HG02885 (cell line): ENCODE measurements at regions not wholly inside any gene's neighbourhood (a gene's known extent, or its start where the extent isn't known, plus 50 kb on each side); places are given as distances from the start of the nearest gene placed in this dataset.

Experiments used
- ATAC-seq: cut with Tn5 transposase; IDR thresholded peaks from one replicate; pipeline ENCODE4 v1.9.1; 2021; ENCODE audit warnings: mild to moderate bottlenecking; ENCODE audit not compliant: unreplicated experiment, poor library complexity

DNA sequence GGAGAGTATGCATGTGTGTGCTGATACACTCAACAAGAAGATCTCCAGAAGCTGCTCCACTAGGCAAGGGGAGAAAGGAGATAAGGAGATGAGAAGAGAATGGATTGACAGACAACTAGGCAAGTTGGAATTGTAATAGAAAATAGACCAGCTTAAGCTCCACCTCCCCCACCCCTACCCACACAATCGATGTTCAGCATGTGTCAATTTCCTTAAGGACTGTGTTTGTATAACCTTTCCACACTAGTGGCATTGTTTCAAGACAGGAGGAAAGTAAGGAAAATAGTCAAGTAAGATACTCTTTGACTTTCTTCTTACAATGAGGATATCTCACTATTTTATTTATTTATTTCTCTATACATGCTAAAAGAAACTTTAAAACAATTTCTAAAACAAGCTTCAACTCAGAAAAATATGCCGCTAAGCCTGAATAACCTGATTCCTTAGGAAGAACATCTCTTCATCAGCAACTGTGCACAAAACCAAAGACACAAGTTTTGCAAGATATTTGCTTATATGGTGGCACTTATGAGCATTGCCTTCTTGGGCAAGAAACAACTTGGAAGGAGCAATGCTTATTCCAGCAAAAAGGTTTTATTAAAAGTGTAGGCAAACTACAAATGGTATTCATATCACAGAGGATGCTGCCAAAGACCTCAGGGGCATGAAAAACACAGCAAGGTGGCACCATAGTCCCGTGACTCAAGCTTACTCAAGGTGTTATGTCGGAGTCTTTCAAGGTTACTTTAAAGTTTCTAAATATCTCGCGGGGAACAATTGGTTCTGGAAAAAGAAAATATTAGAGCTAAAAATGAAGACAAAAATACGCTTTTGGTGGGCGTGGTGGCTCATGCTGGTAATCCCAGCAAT lies 249.1 kb downstream of the COL12A1 start:
- ATAC-seq, result no peak

DNA sequence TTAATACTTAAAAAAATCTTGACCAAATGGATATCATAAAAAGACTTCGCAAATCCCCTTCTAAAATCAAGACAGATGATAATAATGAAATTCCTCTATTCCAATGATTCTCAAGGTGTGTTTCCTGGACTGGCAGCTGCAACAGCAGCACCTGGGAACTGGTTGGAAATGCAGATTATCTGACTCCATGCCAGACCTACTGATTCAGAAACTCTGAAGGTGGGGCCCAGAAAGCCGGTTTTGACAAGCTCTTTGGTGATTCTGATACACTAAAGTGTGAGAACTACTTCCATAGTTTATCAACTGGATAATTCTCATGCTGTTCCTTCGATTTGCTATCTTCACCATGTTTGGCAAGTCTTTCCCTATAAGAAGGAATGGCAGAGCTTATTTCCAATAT lies 252.1 kb downstream of the COL12A1 start:
- no peak for ATAC-seq

DNA sequence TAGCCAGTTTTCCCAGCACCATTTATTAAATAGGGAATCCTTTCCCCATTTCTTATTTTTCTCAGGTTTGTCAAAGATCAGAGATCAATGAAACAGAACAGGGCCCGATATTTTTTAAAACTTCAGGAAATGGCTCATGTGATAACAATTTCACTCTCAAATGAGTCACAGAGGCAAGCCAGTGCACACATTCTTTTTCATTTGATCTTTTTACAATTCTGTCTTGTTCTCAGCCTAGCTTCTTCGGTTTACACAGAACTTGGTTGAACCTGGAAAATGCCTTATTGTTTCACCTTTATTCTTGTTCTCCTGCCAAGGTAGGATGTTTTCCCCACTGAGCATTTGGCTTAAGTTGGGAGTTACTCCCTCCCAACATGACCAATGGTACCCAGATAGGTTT lies 258.9 kb downstream of the COL12A1 start:
- ATAC-seq, result no peak

DNA sequence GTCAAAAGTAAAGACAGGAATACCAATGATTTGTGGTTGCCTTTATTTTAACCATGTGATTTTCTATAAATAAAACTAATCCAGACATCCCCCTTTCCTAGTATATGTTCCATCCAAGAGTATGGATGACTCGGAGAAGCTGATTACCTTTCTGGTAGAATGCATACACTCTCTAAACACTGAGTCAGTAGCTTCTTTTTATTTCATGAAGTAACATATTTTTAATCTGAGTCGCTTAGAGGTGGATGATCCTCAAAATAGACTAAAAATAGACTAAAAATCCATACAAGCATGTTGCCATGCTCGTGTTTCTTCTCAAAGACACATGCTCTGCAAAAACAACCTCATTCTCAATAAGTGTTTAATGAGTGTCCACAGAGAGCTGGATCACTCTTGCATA lies 263.7 kb downstream of the COL12A1 start:
- no peak for ATAC-seq

DNA sequence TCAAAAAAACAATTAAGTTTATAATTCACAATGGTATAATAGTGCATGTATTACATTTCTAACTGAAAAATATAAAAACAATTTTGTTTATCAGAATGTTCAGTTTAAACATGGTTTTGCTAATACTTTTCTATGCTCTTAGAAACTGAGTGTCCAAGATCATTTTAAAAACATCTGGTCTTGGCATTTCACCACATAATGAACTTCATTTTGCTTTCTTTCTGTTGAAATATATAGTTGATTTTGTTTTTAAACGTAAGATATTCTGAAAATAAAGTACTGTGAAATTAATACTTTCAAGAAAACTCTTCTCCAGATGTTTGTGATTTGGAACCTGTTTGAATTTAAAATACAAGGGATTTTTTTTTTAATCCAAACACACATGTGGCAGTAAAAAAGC lies 264.4 kb downstream of the COL12A1 start:
- no peak for ATAC-seq

DNA sequence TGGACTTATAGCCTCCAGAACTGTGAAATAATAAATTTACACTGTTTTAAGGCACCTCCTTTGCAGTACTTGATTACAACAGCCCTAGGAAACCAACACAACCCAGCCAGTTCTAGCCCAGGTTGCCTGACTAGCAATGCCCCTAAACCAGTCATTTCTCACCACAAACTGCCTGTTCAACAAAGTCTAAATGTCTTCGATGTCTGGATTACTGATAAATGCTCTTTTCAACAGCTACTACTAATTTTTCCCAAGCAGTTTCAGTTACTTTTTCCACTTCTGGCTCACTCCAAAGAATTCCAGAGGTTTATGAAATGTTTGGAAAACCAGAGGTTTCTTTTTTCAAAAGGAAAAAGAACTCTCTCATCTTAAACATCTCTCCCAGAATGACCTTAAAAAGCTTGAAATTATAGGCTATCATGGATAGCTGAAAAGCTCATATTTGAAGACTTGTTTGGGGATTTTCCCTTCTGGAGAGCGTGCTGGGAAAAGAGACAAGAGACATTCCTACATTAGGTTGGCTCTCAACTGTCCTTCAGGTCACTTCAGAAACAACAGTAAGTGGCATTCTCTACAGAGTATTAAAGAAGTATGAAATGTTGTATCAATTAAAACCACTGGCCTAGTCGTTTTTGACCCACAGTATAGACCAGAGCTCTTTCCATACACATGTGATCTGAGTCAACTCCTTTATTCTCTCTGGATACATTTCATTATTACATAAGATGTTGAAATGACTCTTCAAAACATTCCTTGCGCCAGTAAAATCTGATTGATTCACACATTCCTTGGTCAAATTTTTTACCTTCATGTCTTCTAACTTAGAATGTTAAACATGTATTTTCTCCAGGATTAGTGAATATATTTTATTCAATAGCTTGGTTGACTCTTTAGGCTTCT lies 265.9 kb downstream of the COL12A1 start:
- ATAC-seq, result no peak

DNA sequence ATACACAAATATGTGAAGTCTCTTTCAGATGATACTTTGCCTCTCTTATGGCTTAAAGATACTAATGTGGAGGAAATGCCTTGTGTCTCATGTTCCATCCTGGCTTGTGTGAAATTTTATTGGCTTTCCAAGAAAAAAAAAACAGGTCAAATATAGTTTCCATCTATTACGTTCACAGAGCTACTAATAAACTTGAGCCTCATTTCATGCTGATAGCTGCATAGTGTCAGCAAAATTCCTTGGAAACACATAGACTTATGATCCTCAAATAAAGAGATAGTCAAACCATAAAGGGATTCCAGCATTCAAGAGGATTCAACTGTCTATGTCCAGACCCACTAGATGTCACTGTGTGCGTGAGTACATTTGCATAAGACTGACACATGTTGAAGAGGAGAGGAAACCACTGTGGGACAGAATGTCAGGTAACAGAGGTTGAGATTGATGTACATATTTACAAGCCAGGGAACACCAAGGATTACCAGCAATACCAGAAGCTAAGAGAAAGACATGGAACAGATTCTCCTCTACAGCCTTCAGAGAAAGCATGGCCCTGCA lies 266.6 kb downstream of the COL12A1 start:
- no peak for ATAC-seq

DNA sequence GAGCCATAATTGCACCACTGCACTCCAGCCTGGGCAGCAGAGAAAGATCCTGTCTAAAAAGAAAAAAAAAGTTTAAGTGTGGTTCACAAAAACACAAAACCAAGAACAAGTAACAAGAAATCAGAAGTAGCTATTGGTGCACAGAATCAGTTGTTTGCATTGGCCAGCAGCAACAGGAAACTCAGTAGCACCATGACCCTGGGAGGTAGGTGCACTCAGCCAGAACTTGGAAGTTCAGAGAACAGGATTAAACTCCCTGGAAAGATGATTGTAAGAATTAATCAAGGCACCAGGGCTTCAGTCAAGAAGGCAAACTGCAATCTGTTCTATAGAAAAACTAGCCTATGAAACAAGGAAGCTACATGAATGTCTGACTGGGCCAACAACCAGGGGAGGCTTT lies 267.9 kb downstream of the COL12A1 start:
- ATAC-seq, result no peak

DNA sequence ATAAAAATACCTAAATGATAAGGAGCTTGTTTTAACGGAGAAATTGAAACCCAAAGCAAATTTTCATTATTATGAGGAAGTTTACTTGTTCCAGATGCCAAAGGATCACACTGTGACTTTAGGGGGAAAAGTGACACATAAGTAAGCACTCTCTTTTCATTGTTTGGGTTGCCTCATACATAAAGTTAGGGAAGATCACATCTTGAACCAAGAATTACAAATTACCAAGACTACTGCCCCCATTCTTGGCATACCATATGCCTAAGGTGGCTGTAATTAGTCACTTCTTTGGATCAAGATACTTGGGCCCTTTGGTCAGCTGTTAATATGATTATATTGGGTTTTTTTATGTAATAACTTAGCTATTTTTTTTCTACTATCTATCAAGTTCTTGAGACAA lies 269.0 kb downstream of the COL12A1 start:
- ATAC-seq, result no peak

DNA sequence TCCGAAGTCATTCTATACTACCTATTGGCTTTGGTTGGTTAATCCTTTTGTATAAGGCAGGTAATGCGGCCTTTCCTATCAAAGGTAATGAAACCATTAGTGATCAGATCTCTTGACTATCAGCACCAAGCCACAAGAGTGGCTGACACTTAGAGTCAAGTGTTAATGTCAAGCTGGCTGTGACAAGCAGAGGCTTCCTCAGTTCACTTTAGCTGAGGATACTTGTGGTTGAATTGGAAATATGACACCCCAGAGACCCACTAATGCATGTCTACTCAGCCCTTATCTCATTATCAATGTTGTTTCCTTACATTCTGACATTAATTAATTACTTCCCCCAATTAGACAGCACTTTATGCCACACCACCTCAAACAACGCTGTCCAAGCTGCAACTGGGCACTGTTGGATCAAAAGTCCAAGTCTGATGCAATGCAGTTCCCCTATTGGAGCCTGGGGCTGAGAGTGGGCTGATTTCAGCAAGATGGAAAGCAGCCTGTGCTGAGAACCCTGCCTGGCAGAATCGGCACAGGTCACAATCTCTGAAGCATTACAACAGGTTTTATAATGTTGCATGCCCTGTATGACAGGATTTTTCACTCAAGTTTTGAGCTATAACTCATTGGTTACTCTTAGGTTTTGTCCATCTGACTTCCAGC lies 273.5 kb downstream of the COL12A1 start:
- no peak for ATAC-seq

DNA sequence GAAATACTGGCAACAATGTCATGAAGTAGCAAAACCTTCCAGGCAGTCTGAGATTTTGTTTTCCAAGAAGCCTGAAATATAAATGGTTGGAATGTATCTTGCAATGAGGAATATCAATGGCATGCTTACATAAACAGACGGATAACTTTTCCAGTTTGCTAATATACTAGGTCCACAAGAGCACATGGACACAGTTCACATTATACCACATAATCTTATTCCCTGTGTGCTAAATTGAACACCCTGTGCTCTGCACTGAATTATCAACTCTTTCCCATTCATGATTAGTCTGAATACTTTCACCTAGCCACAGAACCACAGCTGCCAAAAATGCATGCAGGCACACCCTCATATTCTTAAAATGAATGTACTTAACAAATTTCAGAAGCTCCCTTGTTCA lies 274.3 kb downstream of the COL12A1 start:
- no peak for ATAC-seq

DNA sequence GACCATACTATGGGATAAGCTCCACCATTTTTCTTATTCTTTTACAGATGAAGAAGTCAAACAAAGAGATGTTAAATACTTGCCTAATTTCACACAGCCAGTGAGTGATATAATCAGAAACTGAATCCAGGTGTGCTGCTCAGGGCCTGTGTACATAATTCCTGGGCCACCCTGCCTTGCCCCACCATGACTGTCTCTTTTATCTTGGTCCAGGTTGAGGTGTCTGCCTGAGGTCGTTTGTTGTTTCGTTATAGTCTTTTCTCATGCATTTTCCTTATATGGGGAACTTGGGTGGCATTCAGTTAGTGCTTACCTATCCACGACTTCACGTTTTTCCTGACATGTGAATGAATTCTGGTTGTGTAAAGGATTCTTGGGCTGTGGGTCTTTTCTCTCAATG lies 277.6 kb downstream of the COL12A1 start:
- ATAC-seq, result no peak

DNA sequence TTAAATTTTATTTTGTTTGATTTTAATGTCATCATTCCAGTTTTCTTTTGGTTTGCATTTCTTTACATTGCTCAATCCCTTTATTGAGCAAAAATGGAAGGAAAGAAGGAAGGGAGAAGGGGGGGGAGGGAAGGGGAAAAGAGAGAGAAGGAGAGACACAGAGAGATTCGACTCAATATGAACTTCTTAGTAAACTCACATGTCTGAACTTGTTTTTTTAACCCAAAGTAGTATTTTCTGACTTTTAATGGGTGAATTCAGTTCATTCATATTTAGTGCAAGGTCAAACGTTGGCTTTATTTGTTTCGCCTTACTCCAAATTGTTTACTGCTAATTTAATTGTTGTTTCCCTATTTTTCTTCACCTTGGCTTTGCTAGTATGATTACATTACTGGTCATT lies 278.6 kb downstream of the COL12A1 start:
- no peak for ATAC-seq

DNA sequence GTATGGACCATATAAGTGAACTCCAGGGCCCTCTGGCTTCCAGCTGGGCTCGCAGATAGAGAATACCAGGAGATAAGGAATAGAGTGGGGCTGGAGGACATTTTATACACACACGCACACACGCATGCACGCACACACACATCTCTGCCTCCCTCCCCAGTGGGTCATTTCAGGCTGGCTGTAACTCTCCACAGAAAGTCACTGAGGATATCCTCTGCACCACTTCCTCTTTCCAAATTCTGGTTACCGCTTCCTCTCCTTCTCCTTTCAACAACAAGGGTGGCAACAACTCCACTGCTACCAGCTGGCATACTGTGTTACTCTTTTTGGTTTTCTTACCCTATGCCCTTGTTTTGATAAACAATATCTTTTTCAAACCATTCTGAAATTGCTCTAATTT lies 280.2 kb downstream of the COL12A1 start:
- ATAC-seq, result peak; percentile 71

DNA sequence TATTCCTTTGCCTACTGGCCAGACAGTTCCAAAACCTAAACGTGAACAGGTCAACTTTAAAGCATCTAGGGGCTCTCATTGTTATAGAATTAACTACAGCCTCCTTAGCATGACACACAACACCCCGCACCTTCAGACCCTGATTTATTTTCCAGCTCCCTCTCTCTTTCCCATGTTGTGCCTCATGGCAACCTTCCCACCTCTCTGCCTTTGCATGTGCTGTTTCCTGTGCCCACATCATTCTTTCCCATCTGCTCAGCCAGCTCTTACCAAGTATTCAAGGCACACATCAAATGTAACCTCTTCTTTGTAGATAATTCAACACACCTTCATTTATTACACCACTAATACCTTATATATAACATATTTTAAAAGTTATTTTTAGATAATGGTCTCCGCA lies 291.0 kb downstream of the COL12A1 start:
- no peak for ATAC-seq

DNA sequence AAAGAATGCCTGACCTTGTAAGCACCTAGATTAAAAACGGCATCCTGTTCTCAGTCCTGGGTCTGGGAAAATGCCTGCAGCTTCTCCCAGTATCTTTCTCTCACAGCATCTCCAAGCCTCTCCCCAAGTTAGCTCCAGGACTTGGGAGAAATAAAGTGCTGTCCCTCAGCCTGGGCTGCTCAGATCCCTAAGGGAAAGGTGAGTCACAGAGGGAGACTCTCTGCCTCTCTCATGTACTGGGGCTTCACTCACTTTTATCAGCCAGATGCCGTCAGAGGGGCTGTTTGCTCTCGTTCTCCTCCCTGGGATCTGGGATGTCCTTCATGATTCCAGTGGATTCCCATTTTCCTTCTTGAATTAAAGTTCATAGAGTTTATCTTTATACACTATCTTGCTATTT lies 293.6 kb downstream of the COL12A1 start:
- ATAC-seq, result no peak

DNA sequence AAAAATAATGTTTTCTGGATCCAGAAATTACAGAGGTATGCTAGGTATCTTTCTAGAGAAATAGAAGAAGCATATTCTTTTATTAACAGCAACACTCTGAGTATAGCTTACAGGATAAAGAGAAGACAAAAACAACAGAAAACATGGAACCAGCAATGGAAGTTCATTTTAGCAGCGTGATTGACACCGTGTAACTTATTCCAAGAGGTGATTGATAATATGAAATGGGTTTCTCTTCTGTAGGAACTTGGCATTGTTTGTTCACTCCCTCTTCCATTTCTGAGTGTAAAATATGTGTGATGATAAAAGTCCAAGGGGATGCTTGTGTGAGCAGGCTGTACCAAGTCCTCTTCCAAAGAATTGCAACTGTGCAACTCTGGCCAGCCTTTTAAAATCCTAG lies 303.0 kb downstream of the COL12A1 start:
- ATAC-seq, result no peak

DNA sequence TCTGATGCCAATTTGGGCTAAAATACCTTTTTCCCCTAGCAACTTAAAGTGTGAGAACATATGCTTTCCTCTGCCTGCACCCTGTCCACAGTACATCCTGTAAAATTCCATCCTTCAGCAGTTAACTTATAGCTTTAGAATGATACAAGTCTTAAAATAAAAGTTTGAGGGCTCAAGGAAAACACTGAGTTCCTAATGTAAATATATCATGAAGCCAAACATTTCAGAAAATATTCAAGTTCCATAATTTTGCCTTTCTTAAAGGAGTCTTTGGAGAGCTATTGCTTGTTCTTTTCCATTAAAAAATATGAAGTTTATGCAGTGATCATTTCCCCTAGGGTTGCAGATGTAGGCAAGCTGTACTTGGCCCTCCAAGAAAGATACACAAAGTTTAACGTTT lies 303.8 kb downstream of the COL12A1 start:
- ATAC-seq, result no peak

DNA sequence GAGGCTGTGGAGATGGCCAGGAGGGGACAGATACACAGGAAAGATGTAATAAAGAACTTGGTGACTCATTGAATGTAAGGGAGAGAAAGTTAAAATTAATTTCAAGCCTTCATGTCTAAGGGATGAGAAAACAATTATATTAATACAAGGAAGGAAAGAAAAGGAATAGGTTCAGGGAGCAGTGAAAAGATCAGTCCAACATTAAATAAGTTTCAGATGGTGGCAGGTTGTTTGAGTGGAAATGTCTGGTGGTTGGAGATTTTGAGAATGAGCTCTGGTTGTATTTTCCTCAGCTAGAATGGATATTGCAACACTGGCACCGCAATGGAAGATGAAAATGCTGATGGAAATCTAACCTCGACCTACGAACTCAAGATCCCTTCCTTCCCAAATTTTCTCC lies 304.3 kb downstream of the COL12A1 start:
- no peak for ATAC-seq

DNA sequence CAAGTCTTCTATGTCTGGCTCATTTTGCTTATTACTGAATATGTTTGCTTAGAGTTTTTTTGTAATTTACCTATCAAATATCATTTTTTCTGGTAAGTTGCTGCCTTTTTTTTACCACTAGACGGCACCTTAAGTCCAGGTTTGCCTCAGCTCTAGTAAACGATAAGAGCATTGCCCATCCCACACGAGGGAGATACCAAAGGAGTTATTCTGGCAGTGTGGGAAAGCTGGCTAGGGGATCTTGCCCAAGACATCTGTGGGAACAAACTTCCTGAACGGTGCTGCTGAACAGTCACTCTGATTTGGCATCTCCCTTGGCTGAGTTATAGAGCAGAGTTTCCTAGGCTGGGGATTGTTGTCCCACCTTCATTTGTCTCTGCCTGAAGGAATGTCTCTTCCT lies 306.4 kb downstream of the COL12A1 start:
- no peak for ATAC-seq

DNA sequence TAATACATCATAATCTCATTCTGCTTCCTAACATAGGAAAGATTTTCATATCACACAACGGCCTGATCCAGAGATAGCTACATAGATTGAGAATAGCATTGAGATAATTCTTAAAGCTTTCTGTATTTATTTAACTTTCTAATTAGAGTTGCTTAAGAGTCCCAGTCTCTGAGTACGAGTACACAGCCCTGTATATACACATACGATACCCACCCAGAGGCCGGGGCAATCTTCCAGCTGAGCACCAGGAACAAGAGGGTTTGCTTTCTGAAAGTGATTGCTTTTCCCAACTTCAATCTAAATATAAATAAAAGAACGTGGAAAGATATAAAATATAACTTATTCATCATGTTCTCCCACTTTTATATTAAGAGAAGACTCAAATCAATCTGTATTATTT lies 313.8 kb downstream of the COL12A1 start:
- no peak for ATAC-seq
